ENCODE measurements at regions not wholly inside any gene's neighbourhood (a gene's known extent, or its start where the extent isn't known, plus 50 kb on each side); places are given as distances from the start of the nearest gene placed in this dataset.

DNA sequence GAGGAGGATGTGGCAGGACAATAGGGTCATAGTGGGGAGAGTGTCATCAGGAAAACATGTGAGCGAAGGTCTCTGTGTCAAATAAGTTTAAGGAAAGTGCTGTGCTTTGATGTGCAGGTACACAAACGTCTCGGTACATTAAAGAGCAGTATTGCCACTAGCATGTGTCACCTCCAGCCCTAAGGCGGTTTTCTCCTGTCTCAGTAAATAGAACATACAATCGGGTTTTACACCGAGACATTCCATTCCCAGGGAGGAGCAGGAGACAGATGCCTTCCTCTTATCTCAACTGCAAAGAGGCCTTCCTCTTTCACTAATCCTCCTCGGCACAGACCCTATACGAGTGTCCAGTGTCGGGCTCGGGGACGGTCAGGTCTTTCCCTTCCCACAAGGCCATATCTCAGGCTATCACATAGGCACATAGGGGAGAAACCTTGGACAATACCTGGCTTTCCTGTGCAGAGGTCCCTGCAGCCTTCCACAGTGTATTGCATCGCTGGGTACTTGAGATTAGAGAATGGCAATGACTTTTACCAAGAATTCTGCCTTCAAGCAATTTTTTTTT, 684.5 kb downstream of the PDHA2 start:
- Histone ChIP-seq H3K27ac (ENCODE audit: low read depth, low read length, poor library complexity, severe bottlenecking) (no peak overlapping the region), H3K4me1 (ENCODE audit: insufficient read depth, low read length, severe bottlenecking) (no peaks in the 10 kb centered on the region), H3F3A (ENCODE audit: insufficient read depth, low read length) (no peaks in the 10 kb centered on the region), H2AFZ (ENCODE audit: low read length) (no peak overlapping the region), H3K36me3 (ENCODE audit: insufficient read depth, low read length) (no peaks in the 10 kb centered on the region), H3K9me3 (ENCODE audit: low read length) (no peaks in the 10 kb centered on the region), H3K4me3 (ENCODE audit: low read depth, low read length, poor library complexity, severe bottlenecking) (no peak overlapping the region), H3K79me2 (ENCODE audit: insufficient read depth, low read length) (no peaks in the 10 kb centered on the region), H3K9ac (ENCODE audit: low read length) (no peak overlapping the region), H3K27me3 (ENCODE audit: insufficient read depth, low read length) (no peaks in the 10 kb centered on the region), H3K9me2 (ENCODE audit: low read depth, low read length) (no peaks in the 10 kb centered on the region), H3K4me2 (ENCODE audit: low read length) (no peak overlapping the region), H4K20me1 (ENCODE audit: insufficient read depth, low read length) (no peaks in the 10 kb centered on the region)
- TF ChIP-seq EZH2 (IDR thresholded peaks at IDR 0.05; ENCODE audit: borderline replicate concordance, low read length): no peak
- TF ChIP-seq, protein P1, sequence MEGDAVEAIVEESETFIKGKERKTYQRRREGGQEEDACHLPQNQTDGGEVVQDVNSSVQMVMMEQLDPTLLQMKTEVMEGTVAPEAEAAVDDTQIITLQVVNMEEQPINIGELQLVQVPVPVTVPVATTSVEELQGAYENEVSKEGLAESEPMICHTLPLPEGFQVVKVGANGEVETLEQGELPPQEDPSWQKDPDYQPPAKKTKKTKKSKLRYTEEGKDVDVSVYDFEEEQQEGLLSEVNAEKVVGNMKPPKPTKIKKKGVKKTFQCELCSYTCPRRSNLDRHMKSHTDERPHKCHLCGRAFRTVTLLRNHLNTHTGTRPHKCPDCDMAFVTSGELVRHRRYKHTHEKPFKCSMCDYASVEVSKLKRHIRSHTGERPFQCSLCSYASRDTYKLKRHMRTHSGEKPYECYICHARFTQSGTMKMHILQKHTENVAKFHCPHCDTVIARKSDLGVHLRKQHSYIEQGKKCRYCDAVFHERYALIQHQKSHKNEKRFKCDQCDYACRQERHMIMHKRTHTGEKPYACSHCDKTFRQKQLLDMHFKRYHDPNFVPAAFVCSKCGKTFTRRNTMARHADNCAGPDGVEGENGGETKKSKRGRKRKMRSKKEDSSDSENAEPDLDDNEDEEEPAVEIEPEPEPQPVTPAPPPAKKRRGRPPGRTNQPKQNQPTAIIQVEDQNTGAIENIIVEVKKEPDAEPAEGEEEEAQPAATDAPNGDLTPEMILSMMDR (IDR thresholded peaks at IDR 0.05; ENCODE audit: low read length): no peak

DNA sequence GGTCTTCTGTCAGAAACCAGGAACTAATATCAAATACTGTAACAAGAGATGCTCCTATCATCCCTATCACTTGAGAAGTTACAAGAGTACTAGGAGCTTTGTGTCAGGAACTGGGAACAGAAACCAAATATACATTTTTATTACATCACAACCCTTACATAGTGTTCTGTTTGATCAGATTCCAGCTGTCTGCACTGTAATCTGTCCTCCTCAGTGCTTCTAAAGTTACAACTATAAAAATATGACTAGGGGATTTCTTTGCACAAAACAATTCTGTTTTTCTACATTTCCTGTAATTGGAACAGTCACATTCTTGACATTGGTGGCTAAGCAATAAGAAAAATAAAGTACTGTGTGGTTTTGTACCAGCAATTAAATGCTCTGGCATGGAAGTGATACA, 686.0 kb downstream of the PDHA2 start:
- Histone ChIP-seq H3K4me3 (ENCODE audit: low read depth, low read length, poor library complexity, severe bottlenecking) (no peak overlapping the region), H3F3A (ENCODE audit: insufficient read depth, low read length) (no peaks in the 10 kb centered on the region), H3K4me1 (ENCODE audit: insufficient read depth, low read length, severe bottlenecking) (no peaks in the 10 kb centered on the region), H4K20me1 (ENCODE audit: insufficient read depth, low read length) (no peaks in the 10 kb centered on the region), H3K9me3 (ENCODE audit: low read length) (no peaks in the 10 kb centered on the region), H3K79me2 (ENCODE audit: insufficient read depth, low read length) (no peaks in the 10 kb centered on the region), H3K4me2 (ENCODE audit: low read length) (no peak overlapping the region), H3K27ac (ENCODE audit: low read depth, low read length, poor library complexity, severe bottlenecking) (no peak overlapping the region), H2AFZ (ENCODE audit: low read length) (no peak overlapping the region), H3K9ac (ENCODE audit: low read length) (no peak overlapping the region), H3K36me3 (ENCODE audit: insufficient read depth, low read length) (no peaks in the 10 kb centered on the region), H3K9me2 (ENCODE audit: low read depth, low read length) (no peaks in the 10 kb centered on the region), H3K27me3 (ENCODE audit: insufficient read depth, low read length) (no peaks in the 10 kb centered on the region)
- TF ChIP-seq, protein P1 (IDR thresholded peaks at IDR 0.05; ENCODE audit: low read length): no peak
- TF ChIP-seq EZH2 (IDR thresholded peaks at IDR 0.05; ENCODE audit: borderline replicate concordance, low read length): no peak

DNA sequence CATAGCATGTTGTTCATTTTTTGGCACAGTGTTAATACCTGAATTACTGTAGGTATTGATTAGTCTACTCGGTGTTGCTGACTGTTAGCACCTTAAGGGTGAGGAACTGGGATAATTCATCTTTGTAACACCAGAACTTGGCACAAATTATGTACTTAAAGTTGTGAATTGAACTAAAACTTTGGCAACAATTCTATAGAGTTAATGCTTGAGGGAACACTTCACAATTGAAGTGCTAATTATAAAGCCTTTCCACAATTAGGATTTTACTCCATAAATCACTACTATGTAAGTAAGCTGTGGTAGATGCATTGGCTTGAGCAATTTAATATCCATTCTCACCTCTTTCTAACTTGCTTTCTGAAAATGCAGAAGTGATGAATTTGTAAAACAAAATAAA, 686.7 kb downstream of the PDHA2 start:
- H3F3A ChIP-seq (ENCODE audit: insufficient read depth, low read length): no peaks in the 10 kb centered on the region
- H3K9me2 ChIP-seq (ENCODE audit: low read depth, low read length): no peaks in the 10 kb centered on the region
- no peak for TF ChIP-seq EZH2 (IDR thresholded peaks at IDR 0.05; ENCODE audit: borderline replicate concordance, low read length)
- TF ChIP-seq, protein P1 (IDR thresholded peaks at IDR 0.05; ENCODE audit: low read length): no peak
- H3K4me3 ChIP-seq (ENCODE audit: low read depth, low read length, poor library complexity, severe bottlenecking): no peak overlapping the region
- no peaks in the 10 kb centered on the region for H3K9me3 ChIP-seq (ENCODE audit: low read length)
- H3K79me2 ChIP-seq (ENCODE audit: insufficient read depth, low read length): no peaks in the 10 kb centered on the region
- no peak overlapping the region for H3K27ac ChIP-seq (ENCODE audit: low read depth, low read length, poor library complexity, severe bottlenecking)
- no peak overlapping the region for H3K9ac ChIP-seq (ENCODE audit: low read length)
- no peaks in the 10 kb centered on the region for H4K20me1 ChIP-seq (ENCODE audit: insufficient read depth, low read length)
- no peak overlapping the region for H3K4me2 ChIP-seq (ENCODE audit: low read length)
- H3K4me1 ChIP-seq (ENCODE audit: insufficient read depth, low read length, severe bottlenecking): no peaks in the 10 kb centered on the region
- no peaks in the 10 kb centered on the region for H3K27me3 ChIP-seq (ENCODE audit: insufficient read depth, low read length)
- no peak overlapping the region for H2AFZ ChIP-seq (ENCODE audit: low read length)
- no peaks in the 10 kb centered on the region for H3K36me3 ChIP-seq (ENCODE audit: insufficient read depth, low read length)
